Right lobe of liver (tissue), 4 donors: ENCODE measurements at regions not wholly inside any gene's neighbourhood (a gene's known extent, or its start where the extent isn't known, plus 50 kb on each side); places are given as distances from the start of the nearest gene placed in this dataset.
"Not testable (repeated sequence)": the region's sequence is repeated elsewhere in the genome, so short reads cannot be mapped to it uniquely, and the experiment has no call there.

Experiments used
- CTCF ChIP-seq, 4 donors: fragments of 200-600 bp in 3 of 4; fragments of 450-650 bp in 1 of 4; IDR thresholded peaks; one replicate each; pipeline versions ENCODE4 v1.5.1 to v1.8.0; 2016 to 2022; ENCODE audit warnings: antibody characterized with exemption in 4 of 4, mild to moderate bottlenecking in 2 of 4
- POLR2A ChIP-seq: fragments of 450-650 bp; IDR thresholded peaks from one replicate; pipeline ENCODE4 v1.6.1; 2017; ENCODE audit warnings: antibody characterized with exemption, mild to moderate bottlenecking
- donor health status: DM: no; HTN: no; CAD: no.
- donor health status: DM: no; HTN: no; CAD: no.
- donor health status: DM: no; HTN: yes; CAD: no.

GRCh38 chr12:19921716-19922115 is 446.6 kb upstream of the PDE3A start:
- TF ChIP-seq POLR2A; CTCF (IDR thresholded peaks at IDR 0.05): not testable (repeated sequence)
